Sigmoid colon (tissue), 6 donors: ENCODE measurements at regions not wholly inside any gene's neighbourhood (a gene's known extent, or its start where the extent isn't known, plus 50 kb on each side); places are given as distances from the start of the nearest gene placed in this dataset.

Experiments
- DNase-seq: peaks from one replicate; pipeline ENCODE4 v3.0.0-alpha.2; 2019
- H3K27ac ChIP-seq, 4 donors: fragments of 200-600 bp; sonication (generic); one replicate each; pipeline ENCODE4 v1.5.1; 2016 to 2019; ENCODE audit warnings: mild to moderate bottlenecking in 1 of 4
- H3K27me3 ChIP-seq, 3 donors: fragments of 200-600 bp; sonication (generic); one replicate each; pipeline ENCODE4 v1.5.1; 2019; ENCODE audit warnings: mild to moderate bottlenecking in 1 of 3
- H3K36me3 ChIP-seq, 4 donors: fragments of 200-600 bp; sonication (generic); one replicate each; pipeline ENCODE4 v1.5.1; 2016 to 2019
- H3K4me1 ChIP-seq, 4 donors: fragments of 200-600 bp; sonication (generic); one replicate each; pipeline ENCODE4 v1.5.1; 2017 to 2019
- H3K4me3 ChIP-seq, 4 donors: fragments of 200-600 bp; sonication (generic); one replicate each; pipeline ENCODE4 v1.5.1; 2017 to 2019; ENCODE audit warnings: mild to moderate bottlenecking in 2 of 4, moderate library complexity in 1 of 4
- H3K9me3 ChIP-seq, 4 donors: fragments of 200-600 bp in 3 of 4; sonication (generic) in 3 of 4; one replicate each; pipeline versions ENCODE4 v1.5.1 to v1.6.1; 2013 to 2019
- CTCF ChIP-seq, 4 experiments: fragments of 450-650 bp in 3 of 4; fragments of 200-600 bp in 1 of 4; IDR thresholded peaks; one replicate each; pipeline ENCODE4 v1.5.1; 2016 to 2019; ENCODE audit warnings: antibody characterized with exemption in 4 of 4, mild to moderate bottlenecking in 3 of 4, moderate library complexity in 2 of 4
- EP300 ChIP-seq, 4 donors: sonication (generic); formaldehyde crosslinking; IDR thresholded peaks; one replicate each; pipeline ENCODE4 v1.6.1; 2017; ENCODE audit warnings: antibody characterized with exemption in 4 of 4
- POLR2A ChIP-seq, 2 donors: fragments of 450-650 bp; IDR thresholded peaks; one replicate each; pipeline ENCODE4 v1.6.1; 2016; ENCODE audit warnings: antibody characterized with exemption in 2 of 2, mild to moderate bottlenecking in 2 of 2, moderate library complexity in 2 of 2
- POLR2AphosphoS5 ChIP-seq, 4 donors: sonication (generic); formaldehyde crosslinking; IDR thresholded peaks; one replicate each; pipeline ENCODE4 v1.6.1; 2017; ENCODE audit warnings: antibody characterized with exemption in 4 of 4
- WGBS, 2 donors: extraction: QIAGEN DNeasy Blood & Tissue Kit; methylation state at CpG; one replicate each; pipeline ENCODE4 v1.1.7; 2013; 5-methylcytosine and 5-hydroxymethylcytosine counted together
- intact Hi-C: fragments of 100-400 bp; cut with DNase I; formaldehyde crosslinking; loops from one replicate; pipeline ENCODE4 v1.15.1; 2023
- donor health status: healthy with polysubstance abuse.
- donor health status: healthy.

- 88 to 90% methylated on average over 2 of the region's 2 CpGs for WGBS, 2 donors
- Histone ChIP-seq H3K36me3 (no peaks in the 10 kb centered on the region), H3K9me3 (no peaks in the 10 kb centered on the region), H3K27me3 (no peaks in the 10 kb centered on the region), H3K27ac (no peak overlapping the region), H3K4me3 (no peak overlapping the region), H3K4me1 (no peaks in the 10 kb centered on the region)
- no peak for TF ChIP-seq POLR2A (IDR thresholded peaks at IDR 0.05)
- intact Hi-C loops = no loop called here
- no peak for DNase-seq
Measured at GRCh38 chr6:91827151-91827550, 1240.3 kb upstream of the MAP3K7 start.

- TF ChIP-seq POLR2AphosphoS5 (IDR thresholded peaks at IDR 0.05) = no peak
- no peak for TF ChIP-seq EP300 (IDR thresholded peaks at IDR 0.05)
- no peak for TF ChIP-seq CTCF (IDR thresholded peaks at IDR 0.05)
- no peak overlapping the region for H3K4me3 ChIP-seq
- no peak for DNase-seq
- no peaks in the 10 kb centered on the region for H3K4me1 ChIP-seq
- intact Hi-C loops = no loop called here
- H3K9me3 ChIP-seq = no peaks in the 10 kb centered on the region
- H3K36me3 ChIP-seq = no peaks in the 10 kb centered on the region
- no peaks in the 10 kb centered on the region for H3K27me3 ChIP-seq
- whole genome bisulfite sequencing, 2 donors = 83 to 91% methylated on average over 2 of the region's 2 CpGs
- H3K27ac ChIP-seq = no peak overlapping the region
Measured at GRCh38 chr6:91826128-91826527, 1239.3 kb upstream of the MAP3K7 start.

- Histone ChIP-seq H3K27ac (no peak overlapping the region), H3K27me3 (no peaks in the 10 kb centered on the region), H3K4me3 (no peak overlapping the region), H3K9me3 (no peaks in the 10 kb centered on the region), H3K36me3 (no peaks in the 10 kb centered on the region), H3K4me1 (no peaks in the 10 kb centered on the region)
- TF ChIP-seq POLR2AphosphoS5 (IDR thresholded peaks at IDR 0.05) (no peak), CTCF (IDR thresholded peaks at IDR 0.05) (no peak), POLR2A (IDR thresholded peaks at IDR 0.05) (no peak)
- intact Hi-C loops = no loop called here
- no peak for DNase-seq
Measured at GRCh38 chr6:91824331-91824730, 1237.5 kb upstream of the MAP3K7 start.

GRCh38 chr6:91822581-91822980, 1235.7 kb upstream of the MAP3K7 start:
- no peak overlapping the region for H3K27ac ChIP-seq
- H3K4me3 ChIP-seq = no peak overlapping the region
- H3K9me3 ChIP-seq = no peaks in the 10 kb centered on the region
- intact Hi-C loops = no loop called here
- DNase-seq = no peak
- no peaks in the 10 kb centered on the region for H3K27me3 ChIP-seq
- TF ChIP-seq POLR2A (IDR thresholded peaks at IDR 0.05) = no peak
- no peak for TF ChIP-seq POLR2AphosphoS5 (IDR thresholded peaks at IDR 0.05)
- no peak for TF ChIP-seq EP300 (IDR thresholded peaks at IDR 0.05)
- TF ChIP-seq CTCF (IDR thresholded peaks at IDR 0.05) = no peak
- no peaks in the 10 kb centered on the region for H3K4me1 ChIP-seq
- H3K36me3 ChIP-seq = no peaks in the 10 kb centered on the region

- no peak overlapping the region for H3K27ac ChIP-seq
- TF ChIP-seq CTCF (IDR thresholded peaks at IDR 0.05) (no peak), EP300 (IDR thresholded peaks at IDR 0.05) (no peak), POLR2AphosphoS5 (IDR thresholded peaks at IDR 0.05) (no peak), POLR2A (IDR thresholded peaks at IDR 0.05) (no peak)
- 95 to 96% methylated on average over 18 of the region's 18 CpGs for WGBS, 2 donors
- no peak overlapping the region for H3K4me3 ChIP-seq
- intact Hi-C loops = no loop called here
- H3K36me3 ChIP-seq = no peaks in the 10 kb centered on the region
- H3K4me1 ChIP-seq = no peaks in the 10 kb centered on the region
- H3K27me3 ChIP-seq = no peaks in the 10 kb centered on the region
- no peak for DNase-seq
- H3K9me3 ChIP-seq = no peaks in the 10 kb centered on the region
Measured at GRCh38 chr6:91816335-91816734, 1229.5 kb upstream of the MAP3K7 start.
